AG09319 (cell line): ENCODE measurements at regions not wholly inside any gene's neighbourhood (a gene's known extent, or its start where the extent isn't known, plus 50 kb on each side); places are given as distances from the start of the nearest gene placed in this dataset.
"Not testable (repeated sequence)": the region's sequence is repeated elsewhere in the genome, so short reads cannot be mapped to it uniquely, and the experiment has no call there.

Experiments
- DNase-seq: peaks from one replicate; pipeline ENCODE4 v3.0.0-alpha.2; 2010; ENCODE audit warnings: low read depth; ENCODE audit errors: extremely low read depth
- TF ChIP-seq, protein P1 (sequence below): IDR thresholded peaks from 2 replicates; pipeline ENCODE4 v1.5.1; 2011; ENCODE audit warnings: low read depth, mild to moderate bottlenecking, inconsistent platforms, low read length, moderate library complexity

GRCh38 chr5:116864157-116864837, 289.7 kb upstream of the SEMA6A start:
- DNase-seq: no peak
- TF ChIP-seq, protein P1, sequence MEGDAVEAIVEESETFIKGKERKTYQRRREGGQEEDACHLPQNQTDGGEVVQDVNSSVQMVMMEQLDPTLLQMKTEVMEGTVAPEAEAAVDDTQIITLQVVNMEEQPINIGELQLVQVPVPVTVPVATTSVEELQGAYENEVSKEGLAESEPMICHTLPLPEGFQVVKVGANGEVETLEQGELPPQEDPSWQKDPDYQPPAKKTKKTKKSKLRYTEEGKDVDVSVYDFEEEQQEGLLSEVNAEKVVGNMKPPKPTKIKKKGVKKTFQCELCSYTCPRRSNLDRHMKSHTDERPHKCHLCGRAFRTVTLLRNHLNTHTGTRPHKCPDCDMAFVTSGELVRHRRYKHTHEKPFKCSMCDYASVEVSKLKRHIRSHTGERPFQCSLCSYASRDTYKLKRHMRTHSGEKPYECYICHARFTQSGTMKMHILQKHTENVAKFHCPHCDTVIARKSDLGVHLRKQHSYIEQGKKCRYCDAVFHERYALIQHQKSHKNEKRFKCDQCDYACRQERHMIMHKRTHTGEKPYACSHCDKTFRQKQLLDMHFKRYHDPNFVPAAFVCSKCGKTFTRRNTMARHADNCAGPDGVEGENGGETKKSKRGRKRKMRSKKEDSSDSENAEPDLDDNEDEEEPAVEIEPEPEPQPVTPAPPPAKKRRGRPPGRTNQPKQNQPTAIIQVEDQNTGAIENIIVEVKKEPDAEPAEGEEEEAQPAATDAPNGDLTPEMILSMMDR: no peak

DNA sequence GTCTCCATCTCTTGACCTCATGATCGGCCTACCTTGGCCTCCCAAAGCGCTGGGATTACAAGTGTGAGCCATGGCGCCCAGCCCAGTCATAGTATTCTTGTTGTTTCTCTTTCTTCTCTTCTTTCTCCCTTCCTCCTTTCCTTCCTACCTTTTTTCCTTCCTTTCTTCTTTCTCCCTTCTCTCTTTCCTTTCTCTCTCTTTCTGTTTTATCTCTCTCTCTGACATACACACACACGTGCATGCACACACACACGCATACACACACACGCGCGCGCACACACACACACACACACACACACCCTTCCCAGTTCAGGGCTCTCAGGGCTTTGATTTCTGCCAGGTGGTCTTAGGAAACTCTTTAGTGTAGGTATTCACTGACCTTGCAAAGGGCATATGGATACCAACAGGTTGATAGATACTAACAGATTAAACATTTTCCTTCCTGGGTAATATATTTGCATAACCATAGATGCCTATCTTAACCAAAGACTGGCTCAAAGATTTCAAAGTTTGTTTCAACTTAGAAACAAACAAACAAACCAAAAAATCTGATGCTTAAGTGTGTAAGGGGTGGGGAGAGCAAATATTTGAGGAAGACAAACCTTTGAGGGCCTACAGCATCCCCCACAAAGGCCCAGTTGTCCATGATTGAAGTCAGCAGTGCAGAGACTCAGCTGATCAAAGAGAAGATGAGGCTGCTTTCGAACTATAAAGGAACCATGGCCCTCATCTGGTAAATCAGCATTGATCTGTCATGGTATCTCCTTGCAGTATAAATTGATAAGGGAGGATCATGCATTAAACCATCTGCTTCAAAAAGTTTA, 288.2 kb upstream of the SEMA6A start:
- TF ChIP-seq, protein P1: no peak
- DNase-seq: no peak

DNA sequence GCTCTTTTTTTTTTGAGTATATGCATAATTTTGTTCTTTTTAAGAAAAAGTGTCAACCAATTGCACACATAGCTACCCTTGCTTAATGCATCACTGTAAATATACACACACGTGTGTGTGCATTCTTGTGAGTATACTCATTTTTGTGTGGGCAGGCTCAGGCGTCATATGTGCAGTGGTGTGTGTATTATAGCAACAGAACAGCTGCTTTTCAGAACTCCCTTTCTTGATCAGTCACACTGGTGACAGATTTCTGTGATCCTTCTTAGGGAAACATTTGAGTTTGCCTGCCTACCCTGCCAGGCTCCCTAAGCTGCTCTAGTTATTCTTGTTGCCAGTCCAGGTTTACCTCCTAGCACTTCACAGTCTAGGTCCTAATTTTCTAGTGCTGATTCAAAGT, 287.0 kb upstream of the SEMA6A start:
- TF ChIP-seq, protein P1: no peak
- no peak for DNase-seq

DNA sequence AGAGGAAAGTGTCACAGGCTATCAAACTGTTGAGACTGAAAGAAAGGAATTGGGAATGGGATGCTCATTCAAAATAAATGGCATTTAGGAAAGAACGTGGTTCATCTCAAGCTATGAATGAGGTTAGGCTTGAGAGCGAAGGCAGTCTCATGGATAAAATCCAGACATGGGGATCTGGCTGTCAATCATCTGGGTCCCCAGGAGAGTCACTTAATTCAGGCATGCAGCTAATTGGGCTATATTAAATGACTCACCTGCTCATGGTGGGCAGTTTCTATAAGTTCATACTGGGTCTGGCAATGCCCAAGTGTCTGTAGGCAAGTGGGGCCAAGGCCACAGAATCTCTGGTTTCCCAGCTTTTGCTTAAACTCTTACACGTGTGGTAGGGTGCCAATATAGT, 286.5 kb upstream of the SEMA6A start:
- no peak for DNase-seq
- TF ChIP-seq, protein P1: no peak

GRCh38 chr5:116859666-116860320, 285.2 kb upstream of the SEMA6A start:
- no peak for DNase-seq
- TF ChIP-seq, protein P1: no peak

- TF ChIP-seq, protein P1: no peak
- DNase-seq: no peak
Measured at GRCh38 chr5:116858705-116859333, 284.2 kb upstream of the SEMA6A start.

GRCh38 chr5:116858020-116858419, 283.4 kb upstream of the SEMA6A start:
- DNase-seq: not testable (repeated sequence)
